ENCODE measurements at regions not wholly inside any gene's neighbourhood (a gene's known extent, or its start where the extent isn't known, plus 50 kb on each side); places are given as distances from the start of the nearest gene placed in this dataset.
"Not testable (repeated sequence)": the region's sequence is repeated elsewhere in the genome, so short reads cannot be mapped to it uniquely, and the experiment has no call there.

DNA sequence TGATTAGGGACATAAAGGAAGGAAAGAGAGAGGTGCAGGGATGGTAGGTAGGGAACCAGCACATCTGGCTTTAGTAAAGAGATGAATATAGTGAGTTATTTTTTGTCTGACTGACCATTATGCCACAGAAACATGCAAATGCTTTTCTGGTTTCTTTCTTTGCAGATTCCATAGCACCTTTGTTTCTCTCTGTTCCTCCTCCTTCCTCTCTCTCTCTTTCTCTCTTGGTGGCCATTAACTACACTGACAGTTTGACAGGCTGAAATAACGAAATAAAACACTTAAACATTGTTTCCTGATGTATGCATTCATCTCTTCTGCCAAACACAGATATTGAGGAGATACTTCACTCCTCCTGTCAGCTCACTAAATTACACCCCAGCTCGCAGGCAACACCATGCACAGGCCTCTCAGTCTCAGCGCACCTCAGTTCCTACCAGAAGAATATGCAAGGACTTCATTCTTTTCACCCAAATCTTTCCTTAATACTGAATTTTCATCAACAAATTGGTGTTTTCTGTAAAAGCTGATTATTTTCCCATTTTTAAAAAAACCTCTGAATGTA lies 406.9 kb upstream of the SOX5 start:
- no peak for FAIRE-seq

DNA sequence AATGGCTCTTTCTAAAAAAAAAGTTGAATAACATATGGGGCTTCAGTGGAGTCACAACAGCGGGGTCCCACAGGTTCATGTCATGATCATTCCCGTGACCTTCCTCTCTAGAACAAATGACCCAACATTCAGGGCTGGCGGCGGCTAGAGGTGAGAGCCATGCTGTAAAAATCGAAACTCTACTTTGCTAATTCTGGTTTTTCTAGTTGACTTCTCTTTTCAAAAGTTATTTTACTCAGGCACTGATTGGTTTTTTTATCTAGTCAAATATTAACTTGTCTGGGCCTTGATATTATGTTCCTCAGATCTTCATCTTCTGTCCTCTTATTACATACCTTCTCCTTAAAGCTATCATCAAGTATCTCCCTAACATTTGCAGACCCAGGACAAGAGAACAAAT lies 402.9 kb upstream of the SOX5 start:
- no peak for FAIRE-seq

DNA sequence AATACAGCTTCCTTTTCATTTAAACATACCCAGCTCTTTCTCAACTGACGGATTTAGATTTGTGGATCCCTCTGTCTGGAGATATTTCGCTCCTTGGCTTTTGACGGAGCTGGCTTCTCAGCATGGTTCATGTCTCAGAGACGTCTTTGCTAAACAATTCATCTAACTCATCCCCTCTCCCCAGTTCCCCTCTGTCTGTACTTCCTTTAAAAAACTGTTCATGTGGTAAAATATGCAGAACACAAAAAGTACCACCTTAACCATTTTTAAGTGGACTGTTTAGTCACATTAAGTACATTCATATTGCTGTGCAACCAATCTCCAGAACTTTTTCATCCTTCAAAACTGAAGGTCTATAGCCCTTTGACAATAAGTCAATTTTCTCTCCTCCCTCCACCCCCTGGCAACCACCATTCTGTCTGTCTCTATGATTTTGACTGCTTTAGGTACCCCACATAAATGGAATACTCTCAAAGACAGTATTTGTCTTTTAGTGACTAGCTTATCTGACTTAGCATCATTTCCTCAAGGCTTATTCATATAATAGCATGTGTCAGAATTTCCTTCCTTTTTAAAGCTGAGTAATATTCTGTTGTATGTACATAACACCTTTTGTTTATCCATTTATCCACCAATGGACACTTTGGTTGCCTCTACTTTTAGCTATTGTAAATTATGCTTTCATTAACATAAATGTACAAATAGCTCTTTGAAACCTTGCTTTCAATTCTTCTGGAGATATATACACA lies 399.8 kb upstream of the SOX5 start:
- FAIRE-seq, result no peak

DNA sequence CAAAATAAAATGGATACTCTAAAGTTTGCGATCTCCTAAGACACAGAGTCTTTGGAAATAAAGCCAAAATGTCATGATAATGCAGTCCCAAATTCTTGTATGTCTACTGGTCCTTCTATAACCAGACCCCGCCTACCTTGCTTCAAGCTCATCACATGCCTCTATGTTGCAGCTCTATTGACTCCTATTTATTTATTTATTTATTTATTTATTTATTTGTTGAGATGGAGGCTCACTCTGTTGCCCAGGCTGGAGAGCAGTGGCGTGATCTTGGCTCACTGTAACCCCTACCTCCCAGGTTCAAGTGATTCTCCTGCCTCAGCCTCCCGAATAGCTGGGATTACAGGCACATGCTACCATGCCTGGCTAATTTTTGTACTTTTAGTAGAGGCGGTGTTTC lies 398.7 kb upstream of the SOX5 start:
- not testable (repeated sequence) for FAIRE-seq

DNA sequence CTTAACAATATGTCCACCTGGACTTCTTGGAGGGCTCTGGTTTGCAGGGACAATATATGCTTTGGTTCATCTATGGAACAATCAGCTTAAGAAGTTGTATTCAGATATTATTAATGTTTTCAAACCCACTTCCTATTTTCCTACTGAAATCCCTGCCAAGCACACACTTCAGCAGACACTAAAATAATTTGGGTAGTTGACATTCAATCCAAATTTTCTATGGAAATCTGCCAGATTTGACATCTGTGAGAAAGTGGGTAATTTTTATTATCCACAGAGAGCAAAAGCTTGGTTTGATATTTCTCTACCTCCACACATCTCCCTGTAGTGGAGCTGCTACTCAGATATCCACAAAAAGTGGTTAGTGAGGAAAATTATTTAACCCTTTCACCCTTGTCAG lies 378.8 kb upstream of the SOX5 start:
- no peak for FAIRE-seq

DNA sequence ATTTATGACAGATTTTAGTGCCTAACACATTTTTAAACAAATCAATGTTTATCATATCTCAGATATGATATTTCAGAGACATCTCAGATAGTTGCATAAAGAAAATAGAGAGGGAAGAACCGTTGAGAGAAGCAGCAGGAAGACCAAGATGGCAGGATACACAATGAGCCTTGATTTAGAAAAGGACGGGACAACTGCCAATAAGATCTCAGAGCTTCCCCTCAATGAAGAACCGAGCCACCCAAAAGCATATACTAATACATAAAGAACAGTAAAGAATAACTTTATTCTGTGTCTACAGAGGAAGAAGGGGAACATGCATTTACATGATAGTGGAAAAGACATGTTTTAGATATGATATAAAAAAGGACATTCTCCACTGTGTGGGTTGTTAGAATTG lies 375.9 kb upstream of the SOX5 start:
- no peak for FAIRE-seq

DNA sequence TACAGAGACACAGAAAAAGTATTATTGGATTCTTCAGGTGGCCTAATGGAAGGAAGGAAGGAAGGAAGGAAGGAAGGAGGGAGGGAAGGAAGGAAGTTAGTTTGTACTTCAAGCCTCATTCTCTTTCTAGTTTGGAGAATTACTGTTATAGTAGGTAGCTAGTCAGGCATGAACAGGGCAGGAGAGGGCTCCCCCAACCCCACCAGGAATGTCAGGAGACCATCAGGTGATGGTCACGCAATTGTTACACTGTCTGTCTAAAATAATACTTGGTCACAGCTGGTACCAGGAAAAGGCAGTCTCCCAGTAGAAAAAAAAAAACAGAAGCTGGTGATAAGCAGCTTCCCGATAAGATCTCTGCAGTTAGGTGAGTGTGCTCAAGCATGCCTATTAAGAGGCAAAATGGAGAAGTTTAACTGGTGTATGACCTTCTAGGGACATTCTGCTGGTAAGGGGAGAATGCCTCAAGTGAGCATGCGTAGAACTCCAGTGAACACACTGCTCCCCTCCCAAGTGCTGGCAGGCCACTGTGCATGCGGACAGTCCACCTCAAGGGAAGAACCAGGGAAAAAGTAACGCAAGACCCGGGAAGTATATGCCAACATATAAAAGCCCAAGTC lies 358.4 kb upstream of the SOX5 start:
- FAIRE-seq, result no peak

DNA sequence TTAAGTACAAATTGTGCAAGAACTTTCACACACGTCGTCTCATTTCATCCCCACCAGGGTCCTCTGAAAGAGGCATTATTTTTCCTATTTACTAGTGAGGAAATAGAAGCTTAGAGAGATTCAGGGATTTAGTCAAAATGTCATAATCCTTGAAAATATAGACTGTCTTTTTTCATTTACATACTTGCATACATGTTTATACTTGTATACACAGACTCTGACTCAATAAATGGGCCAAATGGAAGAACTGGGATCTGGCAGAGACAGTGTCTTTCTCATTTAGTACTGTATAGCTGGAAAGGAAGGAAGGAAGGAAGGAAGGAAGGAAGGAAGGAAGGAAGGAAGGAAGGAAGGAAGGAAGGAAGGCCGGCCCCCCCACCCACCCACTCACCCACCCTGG lies 357.7 kb upstream of the SOX5 start:
- no peak for FAIRE-seq

DNA sequence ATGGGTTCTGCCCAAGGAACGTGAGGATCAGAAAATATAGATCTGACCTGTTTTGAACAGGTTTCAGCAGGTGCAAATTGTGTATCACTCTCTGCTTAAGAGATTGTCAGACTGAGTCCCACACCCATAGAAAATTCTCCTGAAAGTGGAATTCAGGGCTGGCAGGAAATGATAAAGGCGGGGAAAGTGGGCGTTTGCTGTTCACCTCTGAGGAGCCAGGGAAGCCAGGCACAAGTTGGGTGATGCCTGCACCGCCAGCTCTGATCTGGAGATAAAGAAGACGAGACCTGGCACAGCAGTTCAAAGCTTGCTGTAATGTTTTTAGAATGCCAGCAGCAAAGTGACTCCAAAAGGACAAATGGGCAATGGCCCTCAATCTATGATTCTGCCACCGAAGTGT lies 356.5 kb upstream of the SOX5 start:
- no peak for FAIRE-seq

DNA sequence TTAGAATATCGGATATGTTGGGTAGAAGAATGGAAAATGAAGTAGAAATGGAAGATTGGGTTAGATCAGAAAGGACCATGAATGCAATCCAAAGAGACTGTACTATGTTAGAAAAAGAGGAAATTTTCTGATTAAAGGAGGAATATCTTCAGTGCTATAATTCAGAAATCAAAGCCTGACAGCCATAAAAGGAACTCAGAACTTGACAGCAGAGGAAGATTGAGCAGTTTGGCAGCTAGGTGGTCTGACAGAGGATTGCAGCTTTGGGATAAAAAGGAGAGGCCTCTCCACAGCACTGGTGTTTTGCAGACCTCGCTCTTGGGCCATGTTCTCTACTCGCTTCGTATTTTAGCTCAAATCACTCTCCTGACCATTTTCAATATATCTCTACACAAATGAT lies 354.8 kb upstream of the SOX5 start:
- FAIRE-seq, result no peak

DNA sequence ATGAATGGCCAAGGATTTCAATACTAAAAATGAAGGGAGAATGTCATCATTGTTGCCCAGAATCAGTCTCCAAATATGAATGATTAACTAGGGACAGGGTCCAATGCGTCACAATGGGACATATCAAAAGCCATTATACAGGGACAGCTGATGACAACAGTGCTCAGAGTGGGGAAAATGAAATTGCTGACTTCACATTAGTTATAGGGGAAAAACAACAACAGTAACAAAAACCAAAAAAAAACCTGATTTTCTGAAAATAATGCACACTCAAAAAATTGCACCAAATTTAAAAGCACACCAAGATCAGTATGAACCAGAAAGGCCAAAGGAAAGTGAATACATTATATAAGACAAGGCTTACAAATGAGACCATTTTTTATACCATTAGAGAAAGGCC lies 353.2 kb upstream of the SOX5 start:
- no peak for FAIRE-seq

DNA sequence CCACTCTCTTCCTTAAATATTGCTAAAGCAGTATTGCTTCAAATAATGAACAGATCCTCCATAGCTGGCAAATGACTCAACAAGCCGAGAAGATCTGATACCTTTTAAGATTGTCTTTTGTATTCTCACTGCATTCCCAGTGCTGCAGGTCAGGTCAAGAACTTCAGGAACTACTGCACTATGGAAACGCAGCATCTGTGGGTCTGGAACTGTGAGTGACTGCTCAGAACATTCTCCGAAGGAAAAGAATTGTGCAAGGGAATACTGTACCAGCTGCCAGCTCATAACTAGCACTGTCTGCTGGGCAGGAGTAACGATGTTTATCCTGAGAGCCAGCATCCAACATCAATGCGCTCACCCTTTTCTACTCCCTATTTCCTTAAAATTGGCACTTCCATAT lies 348.0 kb upstream of the SOX5 start:
- no peak for FAIRE-seq

DNA sequence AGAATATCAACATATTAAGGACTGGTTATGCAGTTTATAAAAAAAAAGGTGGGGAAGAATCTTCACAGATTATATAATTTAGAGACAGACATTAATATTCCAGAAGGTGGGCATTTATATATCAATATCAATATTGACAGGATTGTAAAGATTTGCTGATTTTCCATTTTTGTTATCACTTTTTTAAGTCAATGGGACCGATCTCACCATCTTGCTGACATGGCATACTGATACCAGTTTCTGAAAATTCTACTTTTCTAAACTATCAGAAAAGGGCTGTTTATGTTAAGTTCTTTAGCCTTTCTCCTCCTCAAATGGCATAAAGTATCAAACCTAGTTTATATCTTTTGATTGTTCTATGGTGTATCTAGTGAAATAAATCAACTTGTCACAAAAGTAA lies 344.1 kb upstream of the SOX5 start:
- FAIRE-seq, result no peak

DNA sequence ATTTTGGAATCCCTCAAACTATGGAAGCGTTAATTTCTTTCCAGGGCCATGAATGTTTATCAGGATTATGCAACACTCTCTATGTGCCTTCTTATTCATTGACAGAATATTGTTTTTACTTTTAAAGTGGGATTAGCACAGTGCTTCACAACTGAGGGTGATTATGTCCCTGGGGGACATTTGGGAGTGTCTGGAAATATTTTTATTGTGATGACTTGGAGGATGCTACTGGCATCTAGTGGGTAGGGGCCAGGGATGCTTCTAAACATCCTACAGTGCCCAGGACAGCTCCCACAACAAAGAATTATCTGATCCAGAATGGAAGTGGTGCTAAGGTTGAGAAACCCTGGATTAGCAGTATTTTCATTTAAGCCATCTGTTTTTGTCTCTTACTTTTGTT lies 338.5 kb upstream of the SOX5 start:
- FAIRE-seq, result no peak

DNA sequence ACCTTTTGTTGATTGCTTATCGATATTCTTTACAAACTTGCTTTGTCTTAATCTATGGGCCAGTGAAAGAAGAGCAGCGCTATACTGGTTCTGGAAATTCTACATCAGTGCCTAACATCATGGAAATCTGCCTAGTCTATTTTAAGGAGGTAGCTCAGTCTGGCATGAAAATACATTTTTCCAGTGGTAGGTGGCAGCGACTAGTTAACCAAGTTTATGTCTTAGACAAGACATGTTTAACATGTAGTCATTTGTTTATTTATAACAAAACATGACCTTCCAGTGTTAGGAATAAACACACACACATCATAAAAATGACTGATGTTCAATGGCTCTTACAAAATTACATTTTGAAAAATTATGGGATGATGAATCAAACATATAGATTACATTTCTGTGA lies 336.0 kb upstream of the SOX5 start:
- FAIRE-seq, result no peak

DNA sequence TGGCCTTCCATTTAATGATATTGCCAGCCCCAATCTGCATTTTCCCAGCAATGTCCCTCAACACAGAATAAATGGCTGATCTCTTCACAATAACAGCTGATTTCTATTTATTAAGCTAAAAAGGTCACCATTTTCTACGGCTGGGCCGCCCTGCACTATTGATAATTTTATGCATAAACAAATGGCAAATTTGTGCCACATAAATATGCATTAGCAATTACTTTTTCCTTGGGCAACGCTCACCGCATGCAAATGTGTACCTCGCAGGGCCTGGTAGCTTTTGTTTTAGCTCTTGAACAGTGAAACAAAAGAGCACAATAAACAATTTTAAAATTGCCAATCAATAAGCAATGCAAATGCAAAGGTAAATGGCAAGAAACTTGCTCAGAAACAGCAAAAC lies 331.9 kb upstream of the SOX5 start:
- FAIRE-seq, result no peak

DNA sequence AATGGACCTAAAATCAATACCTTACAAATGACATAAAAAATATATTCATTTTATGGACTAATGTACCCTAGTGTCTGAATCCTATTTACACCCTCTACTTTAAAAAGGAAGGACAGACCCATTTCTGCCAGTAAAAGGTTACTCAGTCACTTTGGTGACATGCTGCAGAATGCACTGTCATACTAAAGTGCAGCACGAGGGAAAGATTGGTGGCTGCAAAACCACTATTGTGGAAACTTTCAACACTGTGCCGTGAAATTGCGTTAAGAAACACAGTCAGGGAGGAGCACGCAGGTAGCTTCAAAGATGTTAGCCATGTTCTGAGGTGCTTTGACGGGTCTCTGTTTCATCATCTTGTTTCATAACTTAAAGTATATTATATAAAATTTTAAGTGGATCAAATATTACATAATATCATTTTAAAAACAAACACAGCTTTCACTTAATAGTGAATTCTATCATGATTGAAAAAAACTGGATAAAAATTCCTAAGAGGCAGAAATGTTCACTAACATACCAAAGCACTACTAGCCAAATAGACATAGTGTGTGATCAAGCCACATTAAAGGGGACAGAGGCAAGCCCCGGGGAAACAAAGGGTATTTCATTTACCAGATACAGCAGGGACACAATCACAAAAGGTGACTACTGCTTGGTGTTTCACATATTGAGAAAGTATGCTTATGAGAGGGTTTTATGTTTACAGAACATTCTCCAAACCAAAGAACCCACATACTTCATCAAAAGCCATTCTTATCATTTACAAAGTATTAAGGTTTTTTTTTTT lies 330.8 kb upstream of the SOX5 start:
- no peak for FAIRE-seq

DNA sequence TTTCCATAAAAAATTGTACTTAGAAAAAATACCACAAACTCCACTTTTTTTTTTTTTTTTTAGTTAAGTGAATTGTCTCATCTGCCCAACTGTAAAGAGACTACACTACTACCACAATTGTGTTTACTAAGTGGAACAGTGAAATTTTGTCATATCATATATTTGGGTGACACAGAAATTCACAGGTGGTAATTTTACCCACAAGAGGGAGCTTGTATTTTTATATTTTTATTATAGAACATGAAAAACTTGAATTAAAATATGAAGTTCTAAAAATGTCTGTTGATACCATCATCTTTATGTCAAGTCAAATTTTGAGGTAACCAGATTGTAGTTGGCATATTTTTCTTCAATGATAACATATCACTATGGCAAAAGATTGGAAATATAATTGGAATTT lies 329.4 kb upstream of the SOX5 start:
- FAIRE-seq, result no peak

DNA sequence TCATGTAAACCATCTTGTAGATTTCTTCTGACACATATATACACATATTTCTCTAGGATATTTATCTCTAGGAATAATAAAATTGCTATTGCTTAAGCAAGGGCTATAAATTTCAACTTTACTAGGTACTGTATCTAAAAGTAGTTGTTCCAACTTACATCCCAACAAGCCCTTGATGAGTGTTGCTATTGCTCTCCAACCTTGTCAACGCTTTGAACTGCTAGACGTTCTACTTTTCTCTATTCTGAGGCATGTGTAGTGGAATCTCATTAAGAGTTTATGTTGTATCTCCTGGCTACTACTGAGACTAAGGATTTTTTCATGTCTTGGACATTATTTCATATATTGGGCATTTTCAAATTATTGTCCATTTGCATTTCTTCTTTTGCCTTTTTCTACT lies 321.5 kb upstream of the SOX5 start:
- FAIRE-seq, result no peak

DNA sequence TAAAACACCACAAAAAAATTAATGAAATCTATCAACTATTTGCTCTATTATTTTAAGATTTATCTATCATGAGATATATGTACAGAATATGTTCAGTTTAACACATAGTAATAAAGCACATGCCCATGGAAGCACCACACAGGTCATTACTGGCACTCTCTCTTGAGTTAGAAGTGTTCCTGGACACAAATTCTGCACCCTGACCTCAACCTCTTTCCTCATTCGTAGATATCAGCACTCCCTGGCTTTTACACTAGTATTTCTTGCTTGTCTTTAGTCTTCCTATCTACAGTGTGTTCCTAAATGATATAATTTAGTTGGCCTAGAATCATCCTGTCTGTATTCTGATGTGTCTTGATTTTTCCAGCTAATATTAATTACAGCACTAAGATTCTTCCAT lies 321.0 kb upstream of the SOX5 start:
- FAIRE-seq, result no peak

DNA sequence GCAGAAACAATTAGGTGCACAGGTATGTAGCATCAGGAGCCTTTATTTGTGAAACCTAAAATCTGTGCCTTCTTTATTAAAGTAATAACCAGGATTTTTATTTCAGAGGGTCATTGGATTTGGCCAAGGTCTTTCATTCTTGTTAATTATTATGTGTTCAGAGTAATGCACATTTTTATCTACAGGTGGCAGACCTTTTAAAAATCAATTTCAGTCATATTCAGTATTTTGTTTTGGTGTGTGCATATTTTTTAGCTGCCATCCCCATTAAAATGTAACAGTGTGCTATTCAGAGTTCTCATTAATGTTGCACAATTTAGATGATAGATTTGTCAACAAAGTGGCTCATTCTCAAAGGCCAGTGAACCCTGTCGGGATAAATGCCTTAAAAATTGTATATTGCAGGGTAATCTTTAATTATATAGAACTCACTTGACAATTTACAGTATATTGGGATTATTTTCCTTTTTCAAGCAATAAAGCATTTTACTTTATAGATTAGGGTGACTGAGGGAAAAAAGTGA lies 319.3 kb upstream of the SOX5 start:
- FAIRE-seq, result no peak

DNA sequence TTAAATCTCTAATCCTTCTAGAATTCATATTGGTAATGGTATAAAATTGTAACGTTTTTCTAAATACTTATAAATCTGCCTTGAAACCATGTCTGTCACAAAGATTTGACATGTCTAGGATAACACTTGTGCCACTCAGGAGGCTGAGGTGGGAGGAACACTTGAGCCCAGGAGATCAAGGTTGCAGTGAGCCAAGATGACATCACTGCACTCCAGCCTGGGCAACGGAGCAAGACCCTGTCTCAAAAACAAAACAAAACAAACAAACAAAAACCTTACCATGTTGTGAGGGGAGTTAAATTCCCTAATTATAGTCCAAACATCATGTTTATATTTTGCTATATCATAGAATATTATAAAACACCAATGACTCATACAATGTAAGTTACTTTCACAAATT lies 317.5 kb upstream of the SOX5 start:
- no peak for FAIRE-seq

DNA sequence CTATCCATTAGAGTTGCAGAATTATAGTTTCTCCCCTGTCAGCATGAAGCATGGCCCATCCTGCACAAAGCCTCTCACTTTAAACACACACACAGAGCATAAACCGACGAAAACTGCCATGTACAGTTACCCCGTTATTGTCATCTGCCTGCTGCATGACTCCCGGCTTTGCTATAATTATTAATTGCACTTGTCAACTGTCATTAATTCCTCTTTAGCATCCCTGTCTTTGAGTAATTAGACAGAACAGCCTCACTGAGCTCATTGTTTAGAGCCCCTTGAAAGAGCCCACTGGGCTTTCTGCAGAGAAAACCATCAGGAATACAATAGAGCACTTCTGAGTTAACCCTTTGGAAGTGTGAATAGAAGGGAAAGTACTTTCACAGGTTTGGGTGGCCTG lies 307.2 kb upstream of the SOX5 start:
- no peak for FAIRE-seq
